ENCODE measurements at regions not wholly inside any gene's neighbourhood (a gene's known extent, or its start where the extent isn't known, plus 50 kb on each side); places are given as distances from the start of the nearest gene placed in this dataset.

DNA sequence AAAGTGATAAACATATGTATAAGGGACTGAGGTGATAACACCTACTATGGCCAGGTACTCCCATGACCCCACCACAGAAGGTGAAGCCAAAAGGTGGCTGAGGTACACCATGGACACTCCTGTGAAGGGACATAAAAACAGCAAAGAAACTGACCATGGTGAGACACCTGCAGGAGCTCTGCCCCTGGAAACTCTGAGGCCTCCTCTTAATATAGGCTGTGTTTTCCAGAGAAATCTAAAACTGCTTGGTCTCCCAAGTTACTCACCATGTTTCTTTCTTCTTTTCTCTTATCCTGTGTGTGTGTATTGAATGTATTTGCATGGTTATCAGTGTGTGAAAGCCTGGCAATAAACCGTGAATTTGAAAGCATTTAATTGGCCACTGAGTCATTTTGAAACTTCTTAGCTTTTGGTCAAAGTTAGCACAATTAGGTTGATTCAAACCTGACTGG is 739.3 kb upstream of the GCFC2 start (continued):
- TF ChIP-seq, protein P1, sequence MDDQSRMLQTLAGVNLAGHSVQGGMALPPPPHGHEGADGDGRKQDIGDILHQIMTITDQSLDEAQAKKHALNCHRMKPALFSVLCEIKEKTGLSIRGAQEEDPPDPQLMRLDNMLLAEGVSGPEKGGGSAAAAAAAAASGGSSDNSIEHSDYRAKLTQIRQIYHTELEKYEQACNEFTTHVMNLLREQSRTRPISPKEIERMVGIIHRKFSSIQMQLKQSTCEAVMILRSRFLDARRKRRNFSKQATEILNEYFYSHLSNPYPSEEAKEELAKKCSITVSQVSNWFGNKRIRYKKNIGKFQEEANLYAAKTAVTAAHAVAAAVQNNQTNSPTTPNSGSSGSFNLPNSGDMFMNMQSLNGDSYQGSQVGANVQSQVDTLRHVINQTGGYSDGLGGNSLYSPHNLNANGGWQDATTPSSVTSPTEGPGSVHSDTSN (CRISPR knock-in tag; IDR thresholded peaks at IDR 0.05; ENCODE audit: borderline replicate concordance) = no peak
- TF ChIP-seq, protein P2, sequence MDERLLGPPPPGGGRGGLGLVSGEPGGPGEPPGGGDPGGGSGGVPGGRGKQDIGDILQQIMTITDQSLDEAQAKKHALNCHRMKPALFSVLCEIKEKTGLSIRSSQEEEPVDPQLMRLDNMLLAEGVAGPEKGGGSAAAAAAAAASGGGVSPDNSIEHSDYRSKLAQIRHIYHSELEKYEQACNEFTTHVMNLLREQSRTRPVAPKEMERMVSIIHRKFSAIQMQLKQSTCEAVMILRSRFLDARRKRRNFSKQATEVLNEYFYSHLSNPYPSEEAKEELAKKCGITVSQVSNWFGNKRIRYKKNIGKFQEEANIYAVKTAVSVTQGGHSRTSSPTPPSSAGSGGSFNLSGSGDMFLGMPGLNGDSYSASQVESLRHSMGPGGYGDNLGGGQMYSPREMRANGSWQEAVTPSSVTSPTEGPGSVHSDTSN (CRISPR knock-in tag; IDR thresholded peaks at IDR 0.05) = no peak
- TF ChIP-seq, protein P3, sequence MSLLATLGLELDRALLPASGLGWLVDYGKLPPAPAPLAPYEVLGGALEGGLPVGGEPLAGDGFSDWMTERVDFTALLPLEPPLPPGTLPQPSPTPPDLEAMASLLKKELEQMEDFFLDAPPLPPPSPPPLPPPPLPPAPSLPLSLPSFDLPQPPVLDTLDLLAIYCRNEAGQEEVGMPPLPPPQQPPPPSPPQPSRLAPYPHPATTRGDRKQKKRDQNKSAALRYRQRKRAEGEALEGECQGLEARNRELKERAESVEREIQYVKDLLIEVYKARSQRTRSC (CRISPR knock-in tag; IDR thresholded peaks at IDR 0.05; ENCODE audit: low read depth) = no peak
- no peak for TF ChIP-seq CHD2 (IDR thresholded peaks at IDR 0.05; ENCODE audit: low read depth, low read length)
- TF ChIP-seq, protein P4, sequence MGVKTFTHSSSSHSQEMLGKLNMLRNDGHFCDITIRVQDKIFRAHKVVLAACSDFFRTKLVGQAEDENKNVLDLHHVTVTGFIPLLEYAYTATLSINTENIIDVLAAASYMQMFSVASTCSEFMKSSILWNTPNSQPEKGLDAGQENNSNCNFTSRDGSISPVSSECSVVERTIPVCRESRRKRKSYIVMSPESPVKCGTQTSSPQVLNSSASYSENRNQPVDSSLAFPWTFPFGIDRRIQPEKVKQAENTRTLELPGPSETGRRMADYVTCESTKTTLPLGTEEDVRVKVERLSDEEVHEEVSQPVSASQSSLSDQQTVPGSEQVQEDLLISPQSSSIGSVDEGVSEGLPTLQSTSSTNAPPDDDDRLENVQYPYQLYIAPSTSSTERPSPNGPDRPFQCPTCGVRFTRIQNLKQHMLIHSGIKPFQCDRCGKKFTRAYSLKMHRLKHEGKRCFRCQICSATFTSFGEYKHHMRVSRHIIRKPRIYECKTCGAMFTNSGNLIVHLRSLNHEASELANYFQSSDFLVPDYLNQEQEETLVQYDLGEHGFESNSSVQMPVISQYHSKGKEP (CRISPR knock-in tag; IDR thresholded peaks at IDR 0.05) = no peak
- no peak for TF ChIP-seq ZNF121 (CRISPR knock-in tag; IDR thresholded peaks at IDR 0.05)
- no peak for TF ChIP-seq RAD51 (IDR thresholded peaks at IDR 0.05; ENCODE audit: borderline replicate concordance)
- no peak for TF ChIP-seq EP300 (IDR thresholded peaks at IDR 0.05; ENCODE audit: low read depth in 2 of 2, low read length in 2 of 2)
- no peak for TF ChIP-seq EP300 (CRISPR knock-in tag; IDR thresholded peaks at IDR 0.05; ENCODE audit: borderline replicate concordance)
- TF ChIP-seq, protein P5, sequence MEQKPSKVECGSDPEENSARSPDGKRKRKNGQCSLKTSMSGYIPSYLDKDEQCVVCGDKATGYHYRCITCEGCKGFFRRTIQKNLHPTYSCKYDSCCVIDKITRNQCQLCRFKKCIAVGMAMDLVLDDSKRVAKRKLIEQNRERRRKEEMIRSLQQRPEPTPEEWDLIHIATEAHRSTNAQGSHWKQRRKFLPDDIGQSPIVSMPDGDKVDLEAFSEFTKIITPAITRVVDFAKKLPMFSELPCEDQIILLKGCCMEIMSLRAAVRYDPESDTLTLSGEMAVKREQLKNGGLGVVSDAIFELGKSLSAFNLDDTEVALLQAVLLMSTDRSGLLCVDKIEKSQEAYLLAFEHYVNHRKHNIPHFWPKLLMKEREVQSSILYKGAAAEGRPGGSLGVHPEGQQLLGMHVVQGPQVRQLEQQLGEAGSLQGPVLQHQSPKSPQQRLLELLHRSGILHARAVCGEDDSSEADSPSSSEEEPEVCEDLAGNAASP (CRISPR knock-in tag; IDR thresholded peaks at IDR 0.05; ENCODE audit: borderline replicate concordance) = no peak
- TF ChIP-seq, protein P6, sequence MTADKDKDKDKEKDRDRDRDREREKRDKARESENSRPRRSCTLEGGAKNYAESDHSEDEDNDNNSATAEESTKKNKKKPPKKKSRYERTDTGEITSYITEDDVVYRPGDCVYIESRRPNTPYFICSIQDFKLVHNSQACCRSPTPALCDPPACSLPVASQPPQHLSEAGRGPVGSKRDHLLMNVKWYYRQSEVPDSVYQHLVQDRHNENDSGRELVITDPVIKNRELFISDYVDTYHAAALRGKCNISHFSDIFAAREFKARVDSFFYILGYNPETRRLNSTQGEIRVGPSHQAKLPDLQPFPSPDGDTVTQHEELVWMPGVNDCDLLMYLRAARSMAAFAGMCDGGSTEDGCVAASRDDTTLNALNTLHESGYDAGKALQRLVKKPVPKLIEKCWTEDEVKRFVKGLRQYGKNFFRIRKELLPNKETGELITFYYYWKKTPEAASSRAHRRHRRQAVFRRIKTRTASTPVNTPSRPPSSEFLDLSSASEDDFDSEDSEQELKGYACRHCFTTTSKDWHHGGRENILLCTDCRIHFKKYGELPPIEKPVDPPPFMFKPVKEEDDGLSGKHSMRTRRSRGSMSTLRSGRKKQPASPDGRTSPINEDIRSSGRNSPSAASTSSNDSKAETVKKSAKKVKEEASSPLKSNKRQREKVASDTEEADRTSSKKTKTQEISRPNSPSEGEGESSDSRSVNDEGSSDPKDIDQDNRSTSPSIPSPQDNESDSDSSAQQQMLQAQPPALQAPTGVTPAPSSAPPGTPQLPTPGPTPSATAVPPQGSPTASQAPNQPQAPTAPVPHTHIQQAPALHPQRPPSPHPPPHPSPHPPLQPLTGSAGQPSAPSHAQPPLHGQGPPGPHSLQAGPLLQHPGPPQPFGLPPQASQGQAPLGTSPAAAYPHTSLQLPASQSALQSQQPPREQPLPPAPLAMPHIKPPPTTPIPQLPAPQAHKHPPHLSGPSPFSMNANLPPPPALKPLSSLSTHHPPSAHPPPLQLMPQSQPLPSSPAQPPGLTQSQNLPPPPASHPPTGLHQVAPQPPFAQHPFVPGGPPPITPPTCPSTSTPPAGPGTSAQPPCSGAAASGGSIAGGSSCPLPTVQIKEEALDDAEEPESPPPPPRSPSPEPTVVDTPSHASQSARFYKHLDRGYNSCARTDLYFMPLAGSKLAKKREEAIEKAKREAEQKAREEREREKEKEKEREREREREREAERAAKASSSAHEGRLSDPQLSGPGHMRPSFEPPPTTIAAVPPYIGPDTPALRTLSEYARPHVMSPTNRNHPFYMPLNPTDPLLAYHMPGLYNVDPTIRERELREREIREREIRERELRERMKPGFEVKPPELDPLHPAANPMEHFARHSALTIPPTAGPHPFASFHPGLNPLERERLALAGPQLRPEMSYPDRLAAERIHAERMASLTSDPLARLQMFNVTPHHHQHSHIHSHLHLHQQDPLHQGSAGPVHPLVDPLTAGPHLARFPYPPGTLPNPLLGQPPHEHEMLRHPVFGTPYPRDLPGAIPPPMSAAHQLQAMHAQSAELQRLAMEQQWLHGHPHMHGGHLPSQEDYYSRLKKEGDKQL (CRISPR knock-in tag; IDR thresholded peaks at IDR 0.05; ENCODE audit: low read depth) = no peak
